Fibroblast of lung (primary cell): ENCODE measurements at regions not wholly inside any gene's neighbourhood (a gene's known extent, or its start where the extent isn't known, plus 50 kb on each side); places are given as distances from the start of the nearest gene placed in this dataset.

ENCODE experiments used
- DNase-seq, 2 donors: peaks; one replicate each; pipeline versions ENCODE4 v3.0.0 to v3.0.0-alpha.2; 2010; ENCODE audit warnings: low read depth in 2 of 2
- H2AFZ ChIP-seq: 2 replicates; pipeline ENCODE4 v1.5.1; 2012; ENCODE audit warnings: low read length, control low read depth, inconsistent platforms
- H3K27ac ChIP-seq: 2 replicates; pipeline ENCODE4 v1.5.1; 2011; ENCODE audit warnings: low read length, control low read depth; ENCODE audit not compliant: insufficient read depth
- H3K27me3 ChIP-seq: 2 replicates; pipeline ENCODE4 v1.5.1; 2011; ENCODE audit warnings: mild to moderate bottlenecking, low read length; ENCODE audit not compliant: control insufficient read depth, insufficient read depth
- H3K36me3 ChIP-seq: 2 replicates; pipeline ENCODE4 v1.5.1; 2011; ENCODE audit warnings: low read length; ENCODE audit not compliant: control insufficient read depth, insufficient read depth
- H3K4me1 ChIP-seq: 2 replicates; pipeline ENCODE4 v1.5.1; 2011; ENCODE audit warnings: low read length; ENCODE audit not compliant: control insufficient read depth, insufficient read depth; ENCODE audit errors: extremely low read depth
- H3K4me2 ChIP-seq: 2 replicates; pipeline ENCODE4 v1.5.1; 2011; ENCODE audit warnings: low read length, control low read depth; ENCODE audit not compliant: insufficient read depth; ENCODE audit errors: extremely low read depth
- H3K4me3 ChIP-seq, 4 experiments: fragments of 200-600 bp in 1 of 4; sonication (generic) in 1 of 4; replicated peaks in 1 of 4; 2 replicates each; pipeline ENCODE4 v1.5.1; 2011 to 2016; ENCODE audit warnings: low read length in 4 of 4, low read depth in 3 of 4, mild to moderate bottlenecking in 3 of 4, control low read depth in 2 of 4, inconsistent platforms in 1 of 4, mixed read lengths in 1 of 4; ENCODE audit not compliant: insufficient read depth in 1 of 4; ENCODE audit errors: control extremely low read depth in 1 of 4
- H3K79me2 ChIP-seq: 2 replicates; pipeline ENCODE4 v1.5.1; 2012; ENCODE audit warnings: mild to moderate bottlenecking, low read length, inconsistent platforms; ENCODE audit not compliant: control insufficient read depth, insufficient read depth
- H3K9ac ChIP-seq: 2 replicates; pipeline ENCODE4 v1.5.1; 2011; ENCODE audit warnings: mild to moderate bottlenecking, low read length, control low read depth; ENCODE audit not compliant: insufficient read depth
- H3K9me3 ChIP-seq: 2 replicates; pipeline ENCODE4 v1.5.1; 2012; ENCODE audit warnings: low read depth, low read length; ENCODE audit not compliant: control insufficient read depth, insufficient read depth
- H4K20me1 ChIP-seq: 2 replicates; pipeline ENCODE4 v1.5.1; 2011; ENCODE audit warnings: low read length; ENCODE audit not compliant: control insufficient read depth, insufficient read depth; ENCODE audit errors: extremely low read depth
- CTCF ChIP-seq, 2 donors: IDR thresholded peaks in 1 of 2; conservative IDR thresholded peaks in 1 of 2; 1 replicate in 1 of 2; 2 replicates in 1 of 2; pipeline ENCODE4 v1.5.1; 2011 to 2012; ENCODE audit warnings: low read length in 2 of 2, control low read depth in 1 of 2, inconsistent platforms in 1 of 2, low read depth in 1 of 2, mild to moderate bottlenecking in 1 of 2
- EZH2 ChIP-seq: IDR thresholded peaks from 2 replicates; pipeline ENCODE4 v1.5.1; 2012; ENCODE audit warnings: low read length, control low read depth, mild to moderate bottlenecking; ENCODE audit errors: missing control alignments

- H3K4me3 ChIP-seq, result no peak overlapping the region
- H3K36me3 ChIP-seq, result no peaks in the 10 kb centered on the region
- H3K27me3 ChIP-seq, result no peaks in the 10 kb centered on the region
- H3K9me3 ChIP-seq, result no peaks in the 10 kb centered on the region
- no peak for DNase-seq
- H3K79me2 ChIP-seq, result no peaks in the 10 kb centered on the region
- H3K27ac ChIP-seq, result no peak overlapping the region
- TF ChIP-seq EZH2 (no peak), CTCF (conservative IDR thresholded peaks at IDR 0.05 in 1 of 2, IDR thresholded peaks at IDR 0.05 in 1 of 2; ENCODE audit: low read depth in 1 of 2, low read length in 2 of 2) (no peak)
- no peaks in the 10 kb centered on the region for H3K4me1 ChIP-seq
- H3K4me2 ChIP-seq, result no peak overlapping the region
- H2AFZ ChIP-seq, result no peak overlapping the region
- H4K20me1 ChIP-seq, result no peaks in the 10 kb centered on the region
- no peak overlapping the region for H3K9ac ChIP-seq
These were observed 172.7 kb upstream of the ADAMTS9 start for GRCh38 chr3:64860536-64860870.

GRCh38 chr3:64859625-64860535 lies 172.1 kb upstream of the ADAMTS9 start:
- no peak for TF ChIP-seq EZH2
- TF ChIP-seq CTCF (conservative IDR thresholded peaks at IDR 0.05 in 1 of 2, IDR thresholded peaks at IDR 0.05 in 1 of 2; ENCODE audit: low read depth in 1 of 2, low read length in 2 of 2), result no peak
- Histone ChIP-seq H3K27me3 (no peaks in the 10 kb centered on the region), H3K4me1 (no peaks in the 10 kb centered on the region), H3K36me3 (no peaks in the 10 kb centered on the region), H3K9ac (no peak overlapping the region), H3K27ac (no peak overlapping the region), H2AFZ (no peak overlapping the region), H3K9me3 (no peaks in the 10 kb centered on the region), H3K4me3 (no peak overlapping the region), H3K4me2 (no peak overlapping the region), H4K20me1 (no peaks in the 10 kb centered on the region), H3K79me2 (no peaks in the 10 kb centered on the region)
- DNase-seq, result peak; percentile 16 to 80

- Histone ChIP-seq H3K27ac (no peak overlapping the region), H3K4me1 (no peaks in the 10 kb centered on the region), H3K4me2 (no peak overlapping the region), H3K9me3 (no peaks in the 10 kb centered on the region), H3K79me2 (no peaks in the 10 kb centered on the region), H3K36me3 (no peaks in the 10 kb centered on the region), H2AFZ (no peak overlapping the region), H3K4me3 (no peak overlapping the region), H3K27me3 (no peaks in the 10 kb centered on the region), H3K9ac (no peak overlapping the region), H4K20me1 (no peaks in the 10 kb centered on the region)
- TF ChIP-seq EZH2, result no peak
- no peak for TF ChIP-seq CTCF (conservative IDR thresholded peaks at IDR 0.05 in 1 of 2, IDR thresholded peaks at IDR 0.05 in 1 of 2; ENCODE audit: low read depth in 1 of 2, low read length in 2 of 2)
- no peak for DNase-seq
These were observed 169.2 kb upstream of the ADAMTS9 start for GRCh38 chr3:64856977-64857516.
